Mesenteric fat pad (tissue), 1 donor: ENCODE measurements at regions not wholly inside any gene's neighbourhood (a gene's known extent, or its start where the extent isn't known, plus 50 kb on each side); places are given as distances from the start of the nearest gene placed in this dataset.

Experiments
- DNase-seq: peaks from one replicate; pipeline ENCODE4 v3.0.0-alpha.2; 2020; ENCODE audit warnings: low spot score
- donor health status: DM: yes; HTN: yes; CAD: no.

DNA sequence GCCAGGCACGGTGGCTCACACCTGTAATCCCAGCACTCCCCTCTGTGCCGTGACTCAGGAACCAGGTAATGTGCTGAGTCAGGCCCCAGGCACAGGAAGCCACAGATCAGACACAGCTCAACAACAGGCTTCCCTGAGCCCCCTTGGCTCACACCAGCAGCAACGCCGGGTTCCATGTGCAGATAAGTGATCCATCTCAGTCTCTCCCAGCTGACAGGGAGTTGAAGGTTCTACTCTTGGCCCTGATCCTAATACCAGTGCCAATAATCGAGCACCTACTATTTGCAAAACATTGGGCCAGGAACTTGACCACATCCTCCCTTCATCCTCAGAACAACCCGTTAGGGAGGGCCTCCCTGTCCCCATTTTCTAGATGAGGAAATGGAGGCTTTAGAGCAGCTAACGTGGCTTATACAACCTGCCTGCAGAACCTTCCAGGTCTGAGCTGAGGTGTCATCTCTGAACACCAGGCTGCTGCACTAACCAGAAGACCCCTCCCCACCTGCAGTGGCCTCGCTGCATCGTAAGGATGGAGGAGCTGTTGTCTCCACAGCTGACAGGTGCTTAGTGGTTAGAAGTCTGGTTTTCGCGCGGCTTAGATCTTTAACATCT, 64.8 kb upstream of the AMZ2 start:
- peak; percentile 30 for DNase-seq

DNA sequence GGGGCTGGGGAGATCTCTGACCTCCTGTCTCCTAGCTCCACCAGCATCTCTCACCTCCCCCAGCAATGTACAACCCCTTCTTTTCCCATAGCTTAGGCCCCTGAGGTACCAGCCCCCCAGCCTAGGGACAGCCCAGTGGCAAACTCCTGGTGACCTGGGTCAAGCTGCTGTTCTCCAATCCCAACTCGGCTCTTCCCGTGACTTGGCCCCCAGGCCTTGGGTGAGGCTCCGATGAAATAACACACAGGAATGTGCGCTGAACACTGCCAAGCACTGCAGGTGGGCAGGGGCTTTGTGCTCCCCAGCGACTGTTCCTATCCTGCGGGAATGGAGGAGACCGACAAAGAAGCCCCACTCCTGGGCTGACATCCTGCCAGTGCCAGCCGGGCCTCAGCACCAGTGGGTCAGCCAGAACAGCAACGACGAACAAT, 63.7 kb upstream of the AMZ2 start:
- peak; percentile 65 for DNase-seq

DNA sequence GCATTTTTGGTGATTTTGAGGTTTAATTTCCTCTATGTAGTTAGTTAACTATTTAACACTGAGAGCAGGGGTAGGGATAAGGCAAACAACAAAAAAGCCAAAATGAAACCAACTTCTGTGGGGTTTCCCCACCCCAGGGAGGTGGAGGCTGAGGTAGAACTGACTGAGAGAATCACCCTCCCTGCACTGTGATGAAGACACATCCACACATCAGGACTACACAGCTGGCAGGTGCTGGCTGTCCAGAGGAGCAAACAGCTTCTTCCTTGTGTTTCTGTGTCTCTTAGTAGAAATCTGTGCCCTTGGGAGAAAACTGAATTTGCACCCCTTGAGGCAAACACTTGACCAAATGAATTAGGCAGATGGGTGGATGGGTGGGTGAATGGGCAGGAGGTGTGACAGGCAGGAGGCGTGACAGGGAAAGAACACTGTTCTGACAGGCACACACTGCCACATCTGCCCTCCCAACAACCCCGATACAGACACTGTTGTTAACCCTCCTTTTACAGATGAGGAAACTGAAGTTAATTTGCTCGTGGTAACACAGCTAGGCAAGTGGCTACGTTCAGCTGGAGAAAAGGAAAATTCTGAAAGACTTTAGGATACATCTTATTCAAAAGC, 62.9 kb upstream of the AMZ2 start:
- peak; percentile 22 for DNase-seq

DNA sequence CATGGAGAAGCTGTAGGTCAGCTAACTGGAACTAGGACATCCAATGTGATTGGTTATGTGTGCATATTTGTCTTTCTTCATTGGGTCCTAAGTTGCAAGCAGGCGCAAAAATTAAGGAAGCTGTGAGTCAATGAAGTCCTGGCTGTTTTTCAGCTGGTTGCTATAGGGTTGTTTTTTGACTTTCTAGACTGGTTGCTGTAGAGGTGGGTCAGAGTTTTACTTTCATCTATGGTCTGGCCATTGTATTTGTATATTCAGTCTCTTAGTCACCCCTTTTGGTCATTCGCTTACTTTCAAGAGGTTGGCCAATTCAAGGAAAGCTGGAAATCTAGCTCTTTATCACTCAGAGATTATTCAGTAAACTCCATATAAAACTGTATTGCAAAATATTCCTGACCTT, 62.0 kb upstream of the AMZ2 start:
- DNase-seq, result no peak

DNA sequence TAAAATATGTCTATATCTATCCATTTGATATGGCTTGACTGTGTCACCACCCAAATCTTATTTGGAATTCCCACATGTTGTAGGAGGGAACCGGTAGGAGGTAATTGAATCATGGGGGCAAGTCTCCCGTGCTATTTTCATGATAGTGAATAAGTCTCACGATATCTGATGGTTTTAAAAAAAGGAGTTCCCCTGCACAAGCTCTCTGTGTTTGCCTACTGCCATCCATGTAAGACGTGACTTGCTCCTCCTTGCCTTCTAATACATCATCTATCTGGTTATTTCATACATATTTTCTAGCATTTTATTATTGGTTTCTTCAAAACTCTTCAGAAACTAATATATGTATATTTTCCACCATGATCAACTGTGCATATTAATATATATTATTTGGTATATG, 57.3 kb upstream of the AMZ2 start:
- no peak for DNase-seq

DNA sequence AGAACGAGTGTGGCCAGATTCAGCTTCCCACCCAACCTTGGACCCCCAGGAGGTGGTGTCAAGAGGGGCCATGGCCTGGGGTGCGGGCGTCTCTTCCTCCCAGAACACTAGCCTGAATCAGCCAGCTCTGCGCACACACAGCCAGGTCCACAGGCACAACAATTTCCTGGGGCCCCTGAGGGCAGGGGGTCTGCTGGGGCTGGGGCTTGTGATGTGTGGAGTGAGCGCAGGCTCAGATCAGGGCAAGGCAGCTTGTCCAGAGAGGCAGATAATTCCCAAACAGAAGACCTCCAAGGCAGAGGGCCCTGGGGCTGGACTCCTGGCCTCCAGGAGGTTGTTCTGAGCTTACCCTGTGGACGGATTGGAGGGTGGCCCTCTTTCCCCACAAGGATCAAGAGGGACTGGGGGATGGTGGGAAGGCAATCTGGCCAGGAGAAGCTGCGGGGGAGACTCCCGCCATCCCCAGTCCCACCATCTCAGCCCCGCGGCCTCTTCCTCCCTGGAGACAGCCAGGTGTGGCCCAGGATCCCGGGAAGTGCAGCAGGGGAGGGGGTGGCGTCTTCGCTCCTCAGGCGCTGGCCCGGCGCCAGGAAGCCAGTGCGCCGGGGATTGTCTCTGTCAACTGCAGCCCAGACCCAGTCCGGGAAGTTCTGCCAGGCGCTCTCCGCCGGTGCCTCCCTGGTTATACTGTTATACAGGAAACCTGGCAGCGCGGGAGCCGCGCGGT, 52.0 kb upstream of the AMZ2 start:
- peak; percentile 45 for DNase-seq

DNA sequence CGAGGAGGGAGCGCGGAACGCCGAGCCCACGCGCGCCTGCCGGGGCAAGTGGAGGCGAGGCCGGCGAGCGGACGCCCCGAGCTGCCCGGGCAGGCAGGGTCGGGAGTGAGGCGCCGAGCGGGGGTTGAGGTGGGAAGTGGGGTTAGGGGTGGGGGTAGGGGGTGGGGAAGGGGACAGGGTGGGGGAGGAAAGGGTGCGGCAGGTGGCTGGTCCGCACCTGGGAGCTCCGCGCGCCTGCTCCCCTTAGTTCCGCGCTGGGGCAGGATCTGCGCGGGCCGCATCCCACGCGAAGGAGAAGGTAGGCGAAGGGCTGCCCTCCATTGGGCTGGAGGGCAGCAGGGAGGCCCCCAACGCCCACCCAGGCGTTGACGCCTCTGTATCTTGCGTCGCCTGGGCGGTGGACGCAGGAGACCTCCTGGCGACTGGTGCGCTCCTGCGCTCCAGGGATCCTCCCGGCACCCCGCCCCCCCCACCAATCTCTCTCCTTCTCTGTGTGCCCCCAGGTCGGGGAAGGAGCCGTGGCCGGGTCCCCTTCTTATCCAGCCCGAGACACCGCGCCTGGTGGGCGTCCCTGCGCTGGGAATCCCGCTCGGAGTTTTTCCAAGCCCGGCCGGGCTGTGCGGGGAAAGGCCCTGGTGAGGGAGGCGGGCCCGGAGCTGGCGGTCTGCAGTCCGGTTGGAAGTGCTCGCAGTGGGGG, 51.3 kb upstream of the AMZ2 start:
- DNase-seq, result peak; percentile 88

DNA sequence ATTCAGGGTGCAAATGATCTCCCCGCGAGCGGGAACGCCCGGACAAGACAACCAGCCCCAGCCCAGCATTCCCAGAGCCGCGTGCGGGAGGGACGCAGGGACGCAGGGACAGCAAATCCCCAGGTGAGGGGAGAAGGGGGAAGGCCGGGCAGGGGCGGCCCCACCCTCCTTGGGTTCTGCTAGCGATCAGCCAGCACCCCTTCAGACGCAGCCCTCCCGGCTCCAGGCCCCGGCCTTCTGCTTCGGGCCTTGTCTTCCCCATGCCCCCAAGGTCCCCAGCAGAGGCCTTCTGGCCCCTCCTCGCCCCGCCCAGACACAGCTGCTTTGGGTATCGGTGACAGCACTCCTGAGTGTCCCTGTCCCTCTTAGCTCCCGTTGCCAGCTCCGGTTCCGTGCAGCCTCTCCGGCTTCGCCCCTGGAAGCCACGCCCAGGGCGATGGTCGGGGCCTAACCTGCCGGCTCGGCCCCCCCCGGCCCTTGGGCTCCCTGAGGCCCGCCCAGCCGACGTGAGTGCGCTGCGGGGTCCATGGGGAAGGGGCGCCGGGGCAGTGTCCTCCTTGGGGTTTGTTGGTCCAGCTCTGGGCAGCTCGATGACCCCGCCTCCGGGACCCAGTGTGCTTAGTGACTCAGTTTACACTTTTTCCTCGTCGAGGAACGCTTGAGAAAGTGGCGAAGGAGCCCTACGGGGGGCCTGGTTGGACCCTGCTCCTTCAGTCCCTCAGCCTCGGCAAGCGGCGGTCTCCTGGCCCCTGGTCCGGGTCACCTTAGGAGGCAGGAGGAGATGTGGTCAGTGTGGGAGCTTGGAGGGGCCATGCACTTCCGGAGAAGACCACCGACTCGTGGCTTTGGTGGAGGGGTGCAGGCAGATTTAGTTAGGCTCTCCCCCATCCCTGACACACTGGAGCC, 50.5 kb upstream of the AMZ2 start:
- peak; percentile 85 for DNase-seq

DNA sequence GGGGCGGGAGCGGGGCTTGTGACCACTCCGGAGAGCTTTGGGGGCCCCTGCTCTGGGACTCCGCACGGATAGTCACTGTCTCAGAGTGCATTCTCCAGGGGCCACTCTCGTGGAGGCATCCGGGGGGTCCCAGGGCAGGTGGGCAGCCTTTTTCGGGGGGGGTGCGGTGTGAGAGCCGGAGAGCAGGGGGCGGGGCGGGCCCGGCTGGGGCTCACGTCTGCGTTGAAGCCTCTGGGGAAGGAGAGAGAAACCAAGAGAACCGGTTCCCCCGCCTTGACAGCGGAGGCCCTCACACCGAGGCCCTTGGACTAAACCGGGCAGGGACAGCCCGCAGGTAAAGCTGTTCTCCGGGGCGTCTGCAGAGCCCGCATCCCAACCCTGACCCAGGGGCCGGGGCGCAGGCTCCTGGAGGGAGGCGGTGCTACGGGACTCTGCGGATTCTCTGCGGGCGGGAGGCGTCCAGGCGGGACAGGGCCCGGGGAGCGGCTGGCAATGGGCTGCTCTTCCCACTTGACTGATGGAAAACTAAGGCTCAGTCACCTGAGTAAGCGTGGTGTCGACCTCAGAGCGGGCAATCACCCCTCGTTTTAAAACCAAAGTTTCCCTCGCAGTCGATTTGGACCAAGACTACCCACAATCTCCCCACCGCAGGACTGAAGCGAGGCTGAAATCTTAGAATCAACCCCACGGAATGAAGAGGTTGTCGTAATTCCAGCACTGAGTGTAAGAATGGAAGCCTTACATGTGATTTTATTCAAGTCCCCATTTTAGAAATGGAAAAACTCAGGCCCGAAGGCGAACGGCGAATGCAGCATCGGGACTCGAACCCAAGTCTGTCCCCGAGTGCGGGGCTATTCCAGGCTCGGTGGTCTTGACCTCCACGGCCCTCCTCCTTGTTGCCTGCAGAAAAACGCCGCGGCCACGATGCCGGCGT, 49.6 kb upstream of the AMZ2 start:
- peak; percentile 62 for DNase-seq
